Stimulated activated CD8-positive, alpha-beta memory T cell treated with anti-CD3 and anti-CD28 coated beads, Interleukin-7, amount 100 ng/mL, for 1 hour (primary cell): ENCODE measurements at regions not wholly inside any gene's neighbourhood (a gene's known extent, or its start where the extent isn't known, plus 50 kb on each side); places are given as distances from the start of the nearest gene placed in this dataset.
"Not testable (repeated sequence)": the region's sequence is repeated elsewhere in the genome, so short reads cannot be mapped to it uniquely, and the experiment has no call there.

ENCODE experiments used
- DNase-seq, 2 donors: peaks; one replicate each; pipeline ENCODE4 v3.0.0-alpha.2; 2020; ENCODE audit warnings: low read depth in 2 of 2

GRCh38 chr11:81301166-81301830, 1432.4 kb downstream of the FAM181B start:
- no peak for DNase-seq

- DNase-seq: no peak
Observed at GRCh38 chr11:81286959-81287358, 1446.7 kb downstream of the FAM181B start.

DNA sequence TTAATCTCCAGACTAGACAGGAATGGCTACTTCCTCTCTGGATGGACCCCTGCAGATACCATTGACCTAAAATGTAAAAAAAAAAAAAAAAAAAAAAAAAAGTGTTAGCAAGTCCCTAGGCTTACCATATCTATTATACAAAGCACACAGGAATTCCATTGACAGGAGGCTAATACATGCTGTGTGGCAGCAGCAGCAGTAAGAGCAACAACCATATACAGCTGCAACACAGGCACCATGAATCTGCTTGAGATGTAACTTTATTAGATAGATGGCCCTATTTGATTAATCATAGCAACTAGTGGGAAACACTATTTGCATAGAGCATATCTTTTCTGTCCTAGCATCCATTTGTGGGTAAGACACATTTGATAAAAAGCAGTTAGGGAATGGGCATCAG, 1447.1 kb downstream of the FAM181B start:
- DNase-seq: no peak

GRCh38 chr11:81280228-81280627, 1453.4 kb downstream of the FAM181B start:
- not testable (repeated sequence) for DNase-seq

DNA sequence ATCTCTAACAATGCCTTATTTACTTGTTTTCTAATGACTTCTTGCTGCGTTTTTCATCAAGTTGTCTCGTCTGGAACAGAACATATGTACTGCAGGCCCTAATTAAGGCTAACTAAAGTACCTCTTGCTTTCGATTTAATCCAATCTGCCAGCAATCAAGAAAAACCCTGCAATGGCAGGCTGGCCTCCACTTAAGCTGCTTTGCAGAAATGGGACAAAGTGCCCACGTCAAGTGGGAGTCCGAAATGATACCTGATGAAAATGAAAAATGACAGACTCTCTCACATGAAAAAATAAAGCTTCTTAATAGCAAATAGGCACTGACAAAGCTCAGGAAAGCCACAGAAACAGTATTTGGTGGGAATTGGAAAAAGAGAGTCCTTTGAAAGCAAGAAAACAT, 1454.7 kb downstream of the FAM181B start:
- no peak for DNase-seq

DNA sequence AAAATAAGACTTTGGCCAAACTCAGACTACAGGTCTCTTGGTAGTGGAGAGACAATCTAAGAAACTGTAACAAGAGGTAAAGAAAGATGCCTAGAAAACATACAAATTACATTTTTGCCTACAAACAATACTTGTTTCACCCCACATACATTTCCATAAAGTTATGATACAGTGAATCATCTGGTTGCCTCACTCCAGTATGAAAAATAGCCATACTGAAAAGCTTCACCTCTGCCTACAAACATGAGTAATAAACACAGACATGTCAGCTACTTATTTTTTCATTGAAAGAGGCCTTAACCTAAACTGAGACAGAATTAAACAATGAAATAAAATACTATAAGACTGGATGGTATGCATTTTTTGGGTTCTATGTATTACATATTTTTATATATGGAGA, 1463.0 kb downstream of the FAM181B start:
- DNase-seq: no peak

- DNase-seq: no peak
Observed at GRCh38 chr11:81267246-81267645, 1466.4 kb downstream of the FAM181B start.

DNA sequence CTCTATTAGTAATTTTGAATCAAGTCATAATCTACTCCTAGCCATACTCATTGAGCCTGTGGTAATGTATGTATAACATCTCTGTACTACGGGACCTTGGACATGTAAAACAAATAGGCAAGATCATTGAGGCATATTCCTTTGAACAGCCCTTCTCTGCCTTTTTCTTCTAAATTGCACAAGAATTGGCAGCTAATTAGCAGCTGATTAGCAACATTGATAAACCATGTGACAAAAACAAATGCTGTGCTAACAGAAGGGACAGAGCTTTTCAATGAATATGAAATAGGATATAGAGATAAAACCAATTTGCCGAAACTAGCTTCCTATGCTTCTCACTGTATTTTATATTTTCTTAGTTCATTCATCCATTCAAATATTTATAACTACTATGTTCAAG, 1474.2 kb downstream of the FAM181B start:
- no peak for DNase-seq

DNA sequence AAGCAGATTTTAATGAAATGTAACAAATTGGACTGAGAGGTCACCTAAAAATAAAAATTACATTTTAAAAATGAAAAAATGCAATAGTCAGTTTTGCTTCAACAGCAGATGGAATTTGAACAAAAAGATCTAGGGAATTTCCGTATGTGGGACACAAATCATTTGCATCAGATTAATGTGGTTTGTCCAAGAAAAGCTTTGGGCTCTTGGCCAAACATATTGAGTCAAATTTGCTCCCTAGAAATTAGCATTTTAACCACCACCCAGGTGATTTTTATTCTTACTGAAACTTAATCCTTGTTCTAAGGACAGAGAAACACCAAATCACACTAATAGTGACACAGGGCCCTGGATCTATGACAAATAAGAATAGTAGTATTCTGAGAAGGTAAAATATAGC, 1477.8 kb downstream of the FAM181B start:
- no peak for DNase-seq

- DNase-seq: no peak
Observed at GRCh38 chr11:81253244-81253643, 1480.4 kb downstream of the FAM181B start.

DNA sequence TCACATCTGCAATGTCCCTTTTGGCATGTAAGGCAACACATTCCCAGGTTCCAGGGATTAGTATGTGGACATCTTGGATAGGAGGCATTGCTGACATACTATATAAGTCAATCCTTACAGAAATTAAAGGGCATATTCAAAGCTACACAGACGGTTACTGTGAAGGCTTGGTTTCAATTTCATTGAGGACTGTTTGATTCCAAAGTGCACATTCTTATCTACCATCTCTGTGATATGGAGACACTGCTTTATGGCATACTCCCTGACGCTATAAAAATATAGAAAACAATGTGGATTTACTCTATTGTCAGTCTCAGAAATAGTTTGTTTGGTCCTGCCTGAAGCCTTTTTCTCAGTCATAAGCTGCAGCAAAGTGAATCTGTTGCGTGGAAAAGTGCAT, 1486.7 kb downstream of the FAM181B start:
- DNase-seq: no peak

DNA sequence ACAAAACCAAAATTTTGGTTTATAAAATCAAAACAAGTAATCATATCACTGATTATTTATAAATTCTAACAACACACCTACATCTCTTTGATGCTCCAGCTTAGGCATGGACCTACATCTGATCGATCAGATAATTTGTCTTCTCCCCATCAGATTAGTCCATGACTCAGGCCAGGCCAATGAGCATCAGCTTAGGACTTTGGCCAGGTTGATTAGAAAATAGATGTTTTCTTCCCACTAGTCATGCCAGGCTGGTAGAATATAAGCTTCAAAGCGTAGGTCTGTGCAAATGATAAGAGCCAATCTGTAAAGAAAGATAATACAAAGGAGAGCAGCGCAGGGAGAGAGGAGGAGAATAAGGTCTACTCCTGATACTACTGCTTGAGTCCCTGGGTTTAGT, 1487.9 kb downstream of the FAM181B start:
- no peak for DNase-seq

DNA sequence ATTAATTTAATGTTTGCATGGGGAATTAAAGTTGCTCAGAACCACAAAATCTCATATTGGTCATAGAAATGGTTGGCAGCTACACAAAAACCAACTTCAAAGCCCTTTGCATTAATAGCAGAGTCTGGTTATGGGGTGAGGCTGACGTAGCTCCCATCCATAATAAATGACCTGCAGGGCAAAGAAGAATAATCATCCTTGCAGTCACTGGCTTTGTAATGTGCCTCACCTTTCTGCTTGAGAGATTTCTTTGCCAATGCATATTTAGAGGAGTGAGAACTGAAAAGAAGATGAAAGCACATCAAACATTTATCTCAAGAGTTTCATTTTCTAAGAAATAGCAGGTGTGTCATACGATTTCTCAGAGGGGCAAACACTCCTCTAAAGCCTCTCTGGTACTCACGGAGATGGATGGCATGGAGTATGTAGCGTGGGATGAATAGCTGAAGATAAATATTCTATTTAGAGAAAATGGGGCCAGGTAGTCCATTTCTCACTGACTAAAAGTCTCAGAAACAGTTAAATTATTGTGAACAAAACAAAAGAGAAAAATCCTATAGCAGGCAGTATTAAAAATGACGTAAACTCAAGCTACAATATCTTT, 1491.9 kb downstream of the FAM181B start:
- no peak for DNase-seq

DNA sequence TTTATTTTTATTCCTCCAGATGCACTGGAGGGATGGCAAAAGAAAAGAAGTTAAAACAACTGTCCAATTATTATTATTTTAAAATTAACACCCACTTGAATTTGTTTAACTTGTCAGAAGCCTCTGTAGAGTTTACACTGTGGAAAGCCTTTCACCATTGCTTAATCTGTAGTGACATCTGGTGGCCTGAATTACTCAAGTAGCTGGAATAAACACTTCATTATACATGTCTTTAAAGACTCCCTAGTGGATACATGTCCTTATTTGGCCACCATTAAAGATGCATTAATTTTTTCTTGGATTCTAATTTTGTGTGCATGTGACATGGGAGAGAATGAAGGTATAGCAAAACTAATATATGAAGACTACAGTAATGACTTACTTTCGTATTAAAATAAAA, 1496.5 kb downstream of the FAM181B start:
- no peak for DNase-seq

DNA sequence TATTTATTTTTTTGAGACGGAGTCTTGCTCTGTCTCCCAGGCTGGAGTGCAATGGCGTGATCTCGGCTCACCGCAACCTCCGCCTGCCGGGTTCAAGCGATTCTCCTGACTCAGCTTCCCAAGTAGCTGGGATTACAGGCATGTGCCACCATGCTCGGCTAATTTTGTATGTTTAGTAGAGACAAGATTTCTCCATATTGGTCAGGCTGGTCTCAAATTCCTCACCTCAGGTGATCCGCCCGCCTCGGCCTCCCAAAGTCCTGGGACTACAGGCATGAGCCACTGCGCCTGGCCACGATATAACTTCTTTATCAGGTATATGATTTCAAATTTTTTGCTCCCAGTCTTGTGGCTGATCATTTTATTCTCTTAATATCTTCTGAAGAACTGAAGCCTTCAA, 1506.3 kb downstream of the FAM181B start:
- not testable (repeated sequence) for DNase-seq

GRCh38 chr11:81224396-81224795, 1509.3 kb downstream of the FAM181B start:
- DNase-seq: no peak

- no peak for DNase-seq
Observed at GRCh38 chr11:81222491-81222890, 1511.2 kb downstream of the FAM181B start.

DNA sequence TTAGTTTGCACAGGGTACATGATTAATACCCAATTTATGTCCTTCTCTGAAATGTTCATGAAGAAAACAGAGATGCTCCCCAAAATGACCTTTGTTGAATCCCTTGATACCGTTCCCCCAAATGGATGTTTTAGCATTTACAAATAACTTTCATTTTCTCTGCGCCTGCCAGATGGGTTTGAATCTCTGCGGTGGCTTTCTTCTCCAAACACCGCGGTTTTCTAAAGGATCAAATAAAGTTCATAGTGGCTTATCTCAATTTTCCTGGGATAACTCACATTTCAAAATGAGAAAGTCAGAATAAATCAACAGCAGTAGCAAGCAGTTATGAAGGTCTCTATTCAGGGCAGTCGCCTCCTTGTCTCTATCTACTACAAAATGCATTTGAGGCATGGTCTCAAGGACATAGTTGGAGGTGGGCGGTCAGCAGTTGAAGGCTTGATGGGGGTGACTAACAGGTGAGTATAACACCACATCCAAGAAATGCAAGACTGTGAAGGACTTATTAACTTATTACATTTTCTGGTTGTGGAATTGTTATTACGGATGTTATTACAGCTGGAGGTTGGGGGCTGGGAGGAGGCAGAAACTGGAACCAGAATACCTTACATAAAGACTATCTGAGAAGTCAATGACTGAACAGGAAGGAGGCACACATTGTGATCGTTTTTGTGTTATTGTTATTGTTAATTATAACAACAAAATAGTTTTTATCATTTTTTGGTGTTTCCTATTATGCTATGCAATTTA, 1513.3 kb downstream of the FAM181B start:
- no peak for DNase-seq

GRCh38 chr11:81219661-81220060, 1514.0 kb downstream of the FAM181B start:
- DNase-seq: no peak

DNA sequence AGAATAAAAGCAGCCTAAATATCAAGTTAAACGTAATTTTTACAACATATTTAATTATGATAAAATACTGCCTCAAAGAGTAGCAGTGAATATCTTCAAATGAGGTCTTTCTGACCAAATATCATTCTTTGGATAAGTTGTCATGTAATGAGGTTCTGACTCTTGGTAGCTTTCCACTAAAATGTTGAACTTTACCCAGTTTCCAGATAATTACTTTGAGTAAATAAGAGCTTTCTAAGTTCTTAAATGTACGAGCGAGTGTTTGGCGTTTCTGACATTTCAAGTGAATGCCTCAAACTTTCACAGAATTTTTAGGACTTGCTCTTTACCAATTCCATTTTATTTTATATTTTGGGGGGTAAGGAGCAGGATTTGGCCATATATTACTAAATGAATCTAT, 1515.2 kb downstream of the FAM181B start:
- DNase-seq: no peak

DNA sequence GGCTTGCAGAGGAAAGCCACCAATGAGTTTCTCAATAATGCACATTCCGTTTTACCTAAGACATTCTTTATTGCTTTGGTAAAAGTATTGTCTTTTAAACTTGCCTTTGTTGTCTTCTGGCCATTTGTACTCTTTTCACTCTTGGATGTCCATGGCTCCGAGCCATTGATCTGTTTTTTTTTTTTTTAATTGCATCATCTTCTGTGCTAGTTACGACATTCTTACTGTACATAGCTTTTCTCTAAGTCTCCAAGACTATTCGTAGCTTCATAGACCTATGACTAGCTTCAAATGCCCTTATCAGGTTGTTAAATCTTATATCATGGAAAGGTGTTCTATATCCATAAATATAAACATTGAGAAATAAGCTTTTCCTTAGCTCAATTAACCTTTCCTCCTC, 1522.6 kb downstream of the FAM181B start:
- no peak for DNase-seq

DNA sequence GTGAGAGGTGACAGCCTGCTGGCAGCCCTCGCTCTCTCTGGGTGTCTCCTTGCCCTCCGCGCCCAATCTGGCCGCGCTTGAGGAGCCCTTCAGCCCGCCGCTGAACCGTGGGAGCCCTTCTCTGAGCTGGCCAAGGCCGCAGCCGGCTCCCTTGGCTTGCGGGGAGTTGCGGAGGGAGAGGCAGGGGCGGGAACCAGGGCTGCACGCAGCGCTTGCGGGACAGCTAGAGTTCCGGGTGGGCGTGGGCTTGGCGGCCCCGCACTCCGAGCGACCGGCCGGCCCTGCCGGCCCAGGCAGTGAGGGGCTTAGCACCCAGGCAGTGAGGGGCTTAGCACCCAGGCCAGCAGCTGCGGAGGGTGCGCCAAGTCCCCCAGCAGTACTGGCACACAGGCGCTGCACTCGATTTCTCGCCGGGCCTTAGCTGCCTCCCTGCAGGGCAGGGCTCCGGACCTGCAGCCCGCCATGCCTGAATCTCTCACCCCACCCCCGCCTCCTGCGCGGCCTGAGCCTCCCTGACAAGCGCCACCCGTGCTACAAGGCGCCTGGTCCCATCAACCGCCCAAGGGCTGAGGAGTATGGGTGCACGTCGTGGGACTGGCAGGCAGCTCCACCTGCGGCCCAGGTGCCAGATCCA, 1526.1 kb downstream of the FAM181B start:
- no peak for DNase-seq

DNA sequence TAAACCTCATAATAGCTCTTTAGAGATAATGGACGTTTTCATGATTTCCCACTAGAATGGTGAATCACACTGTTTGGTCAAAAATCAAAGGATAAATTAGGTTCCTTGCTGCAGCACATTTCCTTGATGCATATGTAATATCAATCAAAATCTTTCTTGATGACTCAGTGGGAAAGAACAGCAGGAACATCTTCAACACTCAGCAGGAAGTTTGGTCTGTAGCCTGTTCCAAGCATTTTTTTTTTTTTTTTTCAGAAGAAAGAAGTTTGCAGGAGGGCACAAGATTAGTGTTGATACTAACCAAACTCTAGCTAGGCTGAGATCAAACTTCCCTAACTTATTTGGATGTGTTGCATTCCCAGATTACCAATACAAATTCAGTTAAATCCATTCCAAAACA, 1529.8 kb downstream of the FAM181B start:
- no peak for DNase-seq
